Panc1 (cell line): ENCODE measurements at regions not wholly inside any gene's neighbourhood (a gene's known extent, or its start where the extent isn't known, plus 50 kb on each side); places are given as distances from the start of the nearest gene placed in this dataset.

Source experiments
- CTCF ChIP-seq: fragments of 450-650 bp; IDR thresholded peaks from 2 replicates; pipeline ENCODE4 v1.5.1; 2017; ENCODE audit warnings: mild to moderate bottlenecking
- SIN3A ChIP-seq: IDR thresholded peaks from 2 replicates; pipeline ENCODE4 v1.6.1; 2012; ENCODE audit warnings: low read depth, mild to moderate bottlenecking, low read length, moderate library complexity, borderline replicate concordance; ENCODE audit not compliant: insufficient read depth
- TCF7L2 ChIP-seq: IDR thresholded peaks from 2 replicates; pipeline ENCODE4 v1.6.1; 2011; ENCODE audit warnings: mild to moderate bottlenecking, low read depth, low read length, inconsistent platforms
- TF ChIP-seq, protein P1 (sequence below), 2 experiments: IDR thresholded peaks; 2 replicates each; pipeline ENCODE4 v1.6.1; 2011 to 2012; ENCODE audit warnings: low read depth in 2 of 2, control low read depth in 1 of 2, low read length in 1 of 2, mild to moderate bottlenecking in 1 of 2, moderate library complexity in 1 of 2; ENCODE audit not compliant: insufficient read depth in 1 of 2

GRCh38 chr5:166856791-166857190, 1434.7 kb upstream of the WWC1 start:
- TF ChIP-seq, protein P1, sequence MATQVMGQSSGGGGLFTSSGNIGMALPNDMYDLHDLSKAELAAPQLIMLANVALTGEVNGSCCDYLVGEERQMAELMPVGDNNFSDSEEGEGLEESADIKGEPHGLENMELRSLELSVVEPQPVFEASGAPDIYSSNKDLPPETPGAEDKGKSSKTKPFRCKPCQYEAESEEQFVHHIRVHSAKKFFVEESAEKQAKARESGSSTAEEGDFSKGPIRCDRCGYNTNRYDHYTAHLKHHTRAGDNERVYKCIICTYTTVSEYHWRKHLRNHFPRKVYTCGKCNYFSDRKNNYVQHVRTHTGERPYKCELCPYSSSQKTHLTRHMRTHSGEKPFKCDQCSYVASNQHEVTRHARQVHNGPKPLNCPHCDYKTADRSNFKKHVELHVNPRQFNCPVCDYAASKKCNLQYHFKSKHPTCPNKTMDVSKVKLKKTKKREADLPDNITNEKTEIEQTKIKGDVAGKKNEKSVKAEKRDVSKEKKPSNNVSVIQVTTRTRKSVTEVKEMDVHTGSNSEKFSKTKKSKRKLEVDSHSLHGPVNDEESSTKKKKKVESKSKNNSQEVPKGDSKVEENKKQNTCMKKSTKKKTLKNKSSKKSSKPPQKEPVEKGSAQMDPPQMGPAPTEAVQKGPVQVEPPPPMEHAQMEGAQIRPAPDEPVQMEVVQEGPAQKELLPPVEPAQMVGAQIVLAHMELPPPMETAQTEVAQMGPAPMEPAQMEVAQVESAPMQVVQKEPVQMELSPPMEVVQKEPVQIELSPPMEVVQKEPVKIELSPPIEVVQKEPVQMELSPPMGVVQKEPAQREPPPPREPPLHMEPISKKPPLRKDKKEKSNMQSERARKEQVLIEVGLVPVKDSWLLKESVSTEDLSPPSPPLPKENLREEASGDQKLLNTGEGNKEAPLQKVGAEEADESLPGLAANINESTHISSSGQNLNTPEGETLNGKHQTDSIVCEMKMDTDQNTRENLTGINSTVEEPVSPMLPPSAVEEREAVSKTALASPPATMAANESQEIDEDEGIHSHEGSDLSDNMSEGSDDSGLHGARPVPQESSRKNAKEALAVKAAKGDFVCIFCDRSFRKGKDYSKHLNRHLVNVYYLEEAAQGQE (IDR thresholded peaks at IDR 0.05; ENCODE audit: insufficient read depth in 1 of 2, low read depth in 2 of 2, low read length in 1 of 2): no peak
- TF ChIP-seq CTCF (no peak), SIN3A (no peak), TCF7L2 (no peak)
